ENCODE measurements at regions not wholly inside any gene's neighbourhood (a gene's known extent, or its start where the extent isn't known, plus 50 kb on each side); places are given as distances from the start of the nearest gene placed in this dataset.

- DNase-seq (no peak), ATAC-seq (replicated peaks in 1 of 2) (no peak)
- H3K27ac Mint-ChIP-seq: no peak overlapping the region
- H3K4me3 Mint-ChIP-seq: no peak overlapping the region
- no peaks in the 10 kb centered on the region for H3K4me1 Mint-ChIP-seq (ENCODE audit: low read depth)
- no peaks in the 10 kb centered on the region for H3K36me3 Mint-ChIP-seq (ENCODE audit: insufficient read depth in 2 of 2)
- no peaks in the 10 kb centered on the region for H3K9me3 Mint-ChIP-seq
- H3K27me3 Mint-ChIP-seq (ENCODE audit: low read depth): no peaks in the 10 kb centered on the region
These were observed 51.1 kb upstream of the BLID start for GRCh38 chr11:122167100-122167499.

GRCh38 chr11:122165607-122166371 is 49.8 kb upstream of the BLID start:
- Mint-ChIP-seq H3K4me1 (ENCODE audit: low read depth) (no peaks in the 10 kb centered on the region), H3K4me3 (no peak overlapping the region), H3K9me3 (no peaks in the 10 kb centered on the region), H3K27ac (no peak overlapping the region), H3K27me3 (ENCODE audit: low read depth) (no peaks in the 10 kb centered on the region), H3K36me3 (ENCODE audit: insufficient read depth in 2 of 2) (no peaks in the 10 kb centered on the region)
- no peak for ATAC-seq (replicated peaks in 1 of 2)
- no peak for DNase-seq

Data from activated T-cell treated with anti-CD3 and anti-CD28 coated beads, Interleukin-2, amount 50 U/mL, for 72 hours (primary cell).